Endothelial cell of umbilical vein (primary cell): ENCODE measurements at regions not wholly inside any gene's neighbourhood (a gene's known extent, or its start where the extent isn't known, plus 50 kb on each side); places are given as distances from the start of the nearest gene placed in this dataset.

Experiments used
- BruUV-seq: library from RNA; stranded (reverse); fragments of 400-500 nt; replicated peaks from 2 replicates; lab custom pipeline; 2021; lab: Mats Ljungman, UMichigan
- CTCF ChIA-PET: fragments of 300-600, 350-600 bp; sonication (Branson Sonifier 250); formaldehyde crosslinking; loops from one replicate; lab custom pipeline; 2021; ENCODE audit warnings: antibody characterized with exemption, inconsistent platforms; lab: Charles Lee
- POLR2A ChIA-PET: fragments of 300-600, 350-600 bp; sonication (Branson Sonifier 250); formaldehyde crosslinking; loops from one replicate; lab custom pipeline; 2021; ENCODE audit warnings: antibody characterized with exemption, inconsistent platforms; lab: Charles Lee
- DNase-seq: peaks from one replicate; pipeline ENCODE4 v3.0.0-alpha.2; 2011; ENCODE audit warnings: low read depth, low spot score
- FAIRE-seq: peaks from 2 replicates; lab custom pipeline; 2011; peaks lifted over from hg19 to GRCh38; lab: Jason Lieb, UNC
- H2AFZ ChIP-seq: 2 replicates; pipeline ENCODE4 v1.6.0; 2012; ENCODE audit warnings: low read depth, low read length, control low read depth, inconsistent platforms
- H3K27ac ChIP-seq: 2 replicates; pipeline ENCODE4 v1.5.1; 2011; ENCODE audit warnings: low read depth, mild to moderate bottlenecking, control low read depth, low read length, moderate library complexity; ENCODE audit not compliant: insufficient read depth
- H3K27me3 ChIP-seq, 2 experiments: 2 replicates each; pipeline versions ENCODE4 v1.6.0 to v1.6.1; 2011; ENCODE audit warnings: low read length in 2 of 2, mixed read lengths in 1 of 2; ENCODE audit not compliant: control insufficient read depth in 2 of 2, insufficient read depth in 2 of 2
- H3K36me3 ChIP-seq, 2 experiments: 2 replicates in 1 of 2; 3 replicates in 1 of 2; pipeline ENCODE4 v1.5.1; 2011; ENCODE audit warnings: low read length in 2 of 2, mild to moderate bottlenecking in 1 of 2, moderate library complexity in 1 of 2; ENCODE audit not compliant: control insufficient read depth in 2 of 2, insufficient read depth in 2 of 2; ENCODE audit errors: extremely low read depth in 1 of 2
- H3K4me1 ChIP-seq: 3 replicates; pipeline ENCODE4 v1.5.1; 2011; ENCODE audit warnings: mild to moderate bottlenecking, low read length; ENCODE audit not compliant: control insufficient read depth, insufficient read depth; ENCODE audit errors: extremely low read depth
- H3K4me2 ChIP-seq: 2 replicates; pipeline ENCODE4 v1.6.1; 2011; ENCODE audit warnings: low read length, control low read depth, mixed read lengths; ENCODE audit not compliant: insufficient read depth
- H3K4me3 ChIP-seq, 3 experiments: fragments of 200-600 bp in 1 of 3; sonication (generic), shearing (Covaris generic) in 1 of 3; replicated peaks in 1 of 3; 2 replicates each; pipeline ENCODE4 v1.5.1; 2011 to 2016; ENCODE audit warnings: control low read depth in 3 of 3, low read length in 3 of 3, mild to moderate bottlenecking in 2 of 3, inconsistent platforms in 1 of 3, low read depth in 1 of 3, moderate library complexity in 1 of 3; ENCODE audit not compliant: insufficient read depth in 1 of 3
- H3K79me2 ChIP-seq: 2 replicates; pipeline ENCODE4 v1.6.0; 2012; ENCODE audit warnings: low read length, inconsistent platforms; ENCODE audit not compliant: control insufficient read depth, insufficient read depth
- H3K9ac ChIP-seq: replicated peaks from 2 replicates; pipeline ENCODE3; 2011; ENCODE audit warnings: low read length, control low read depth; ENCODE audit not compliant: insufficient read depth; ENCODE audit errors: extremely low read depth
- H3K9me1 ChIP-seq: replicated peaks from 3 replicates; pipeline ENCODE4 v1.6.0; 2011; ENCODE audit warnings: mild to moderate bottlenecking, low read length; ENCODE audit not compliant: control insufficient read depth, insufficient read depth; ENCODE audit errors: extremely low read depth
- H3K9me3 ChIP-seq: replicated peaks from 2 replicates; pipeline ENCODE4 v1.5.1; 2012; ENCODE audit warnings: low read length, inconsistent platforms; ENCODE audit not compliant: control insufficient read depth, insufficient read depth
- H4K20me1 ChIP-seq: replicated peaks from 2 replicates; pipeline ENCODE3; 2011; ENCODE audit warnings: mild to moderate bottlenecking, low read length; ENCODE audit not compliant: control insufficient read depth, insufficient read depth; ENCODE audit errors: extremely low read depth
- CTCF ChIP-seq, 2 donors: IDR thresholded peaks; 1 replicate in 1 of 2; 2 replicates in 1 of 2; pipeline ENCODE4 v1.5.1; 2011; ENCODE audit warnings: low read length in 2 of 2, mild to moderate bottlenecking in 2 of 2, moderate library complexity in 2 of 2, control low read depth in 1 of 2, inconsistent platforms in 1 of 2, low read depth in 1 of 2; ENCODE audit not compliant: insufficient read depth in 1 of 2; ENCODE audit errors: extremely low read depth in 1 of 2
- EZH2 ChIP-seq: IDR thresholded peaks from 2 replicates; pipeline ENCODE4 v1.6.1; 2012; ENCODE audit warnings: borderline replicate concordance, low read depth, mild to moderate bottlenecking, moderate library complexity, low read length, inconsistent platforms; ENCODE audit not compliant: severe bottlenecking
- FOS ChIP-seq: IDR thresholded peaks from 2 replicates; pipeline ENCODE4 v1.6.1; 2011; ENCODE audit warnings: mild to moderate bottlenecking, low read length, moderate library complexity, borderline replicate concordance; ENCODE audit not compliant: insufficient read depth
- GATA2 ChIP-seq: IDR thresholded peaks from 2 replicates; pipeline ENCODE4 v1.7.0; 2011; ENCODE audit warnings: low read depth, mild to moderate bottlenecking, moderate library complexity, mixed read lengths, low read length; ENCODE audit not compliant: insufficient read length, insufficient read depth
- JUN ChIP-seq: IDR thresholded peaks from 2 replicates; pipeline ENCODE4 v1.6.1; 2011; ENCODE audit warnings: borderline replicate concordance, low read depth; ENCODE audit not compliant: insufficient read length, insufficient read depth
- MAX ChIP-seq: IDR thresholded peaks from 2 replicates; pipeline ENCODE4 v1.6.1; 2011; ENCODE audit not compliant: insufficient read depth, insufficient read length
- MYC ChIP-seq: IDR thresholded peaks from one replicate; pipeline ENCODE4 v1.6.1; 2011; ENCODE audit warnings: mild to moderate bottlenecking, low read depth, low read length
- POLR2A ChIP-seq: IDR thresholded peaks from 2 replicates; pipeline ENCODE4 v1.6.1; 2012; ENCODE audit warnings: low read depth, mild to moderate bottlenecking, control low read depth, low read length
- POLR2AphosphoS5 ChIP-seq: IDR thresholded peaks from 2 replicates; pipeline ENCODE4 v1.6.1; 2012; ENCODE audit warnings: low read depth, mild to moderate bottlenecking, control low read depth, low read length, moderate library complexity; ENCODE audit not compliant: insufficient read depth
- dilution Hi-C: fragments of 300-500 bp; cut with MboI; formaldehyde crosslinking; loops from one replicate; pipeline ENCODE4 v1.15.0; 2019; ENCODE audit warnings: low sequenced_read_pairs; ENCODE audit not compliant: extremely low pct_ligation_motif_present
- intact Hi-C: fragments of 100-400 bp; cut with micrococcal nuclease; formaldehyde crosslinking; loops from one replicate; pipeline ENCODE4 v1.10.0; 2022

GRCh38 chr21:34227386-34227852, 136.4 kb upstream of the KCNE2 start:
- CTCF ChIA-PET, result no interaction called here
- dilution Hi-C loops (no loop called here), intact Hi-C loops (no loop called here)
- Histone ChIP-seq H3K27me3 (peaks cover 0 to 2% of the 10 kb centered on the region in 2 experiments), H3K4me3 (no peak overlapping the region), H3K9me3 (no peaks in the 10 kb centered on the region), H3K4me1 (no peaks in the 10 kb centered on the region), H3K27ac (no peak overlapping the region), H3K4me2 (no peak overlapping the region), H2AFZ (no peak overlapping the region), H3K36me3 (no peaks in the 10 kb centered on the region), H3K9me1 (no peaks in the 10 kb centered on the region), H3K9ac (no peak overlapping the region), H4K20me1 (no peaks in the 10 kb centered on the region), H3K79me2 (no peaks in the 10 kb centered on the region)
- DNase-seq, result no peak
- POLR2A ChIA-PET, result no interaction called here
- no TSS peak for BruUV-seq
- FAIRE-seq, result no peak
- TF ChIP-seq POLR2A, result no peak
- TF ChIP-seq GATA2, result no peak
- TF ChIP-seq POLR2AphosphoS5, result no peak
- TF ChIP-seq EZH2, result no peak

GRCh38 chr21:34228792-34229191, 135.0 kb upstream of the KCNE2 start:
- Histone ChIP-seq H3K27ac (no peak overlapping the region), H3K9me3 (no peaks in the 10 kb centered on the region), H2AFZ (no peak overlapping the region), H3K4me3 (no peak overlapping the region), H3K9ac (no peak overlapping the region), H3K9me1 (no peaks in the 10 kb centered on the region), H3K36me3 (no peaks in the 10 kb centered on the region), H3K27me3 (peaks cover 0 to 2% of the 10 kb centered on the region in 2 experiments), H3K79me2 (no peaks in the 10 kb centered on the region), H4K20me1 (no peaks in the 10 kb centered on the region), H3K4me1 (no peaks in the 10 kb centered on the region), H3K4me2 (no peak overlapping the region)
- CTCF ChIA-PET, result no interaction called here
- intact Hi-C loops, result no loop called here
- POLR2A ChIA-PET, result no interaction called here
- TF ChIP-seq GATA2 (no peak), POLR2A (no peak), EZH2 (no peak), MYC (no peak), CTCF (IDR thresholded peaks at IDR 0.05; ENCODE audit: extremely low read depth in 1 of 2, insufficient read depth in 1 of 2, low read depth in 1 of 2, low read length in 2 of 2) (no peak), POLR2AphosphoS5 (no peak), MAX (no peak), FOS (no peak), JUN (no peak)
- FAIRE-seq, result no peak
- no peak for DNase-seq
- no TSS peak for BruUV-seq
- dilution Hi-C loops, result no loop called here
